Heart left ventricle (tissue), 16 donors: ENCODE measurements at regions not wholly inside any gene's neighbourhood (a gene's known extent, or its start where the extent isn't known, plus 50 kb on each side); places are given as distances from the start of the nearest gene placed in this dataset.

ENCODE experiments used
- ATAC-seq, 4 donors: fragments of 200-7000 bp; cut with Tn5 transposase; one replicate each; pipeline ENCODE4 v1.9.1; 2020 to 2022; ENCODE audit warnings: moderate library complexity in 4 of 4, mild to moderate bottlenecking in 3 of 4, moderate number of reproducible peaks in 1 of 4
- DNase-seq, 5 donors: peaks; one replicate each; pipeline ENCODE4 v3.0.0-alpha.2; 2020
- H3K27ac ChIP-seq, 12 donors: fragments of 200-600 bp; sonication (generic) in 4 of 12; one replicate each; pipeline versions ENCODE4 v1.5.0 to v1.8.0; 2016 to 2022; ENCODE audit warnings: mild to moderate bottlenecking in 2 of 12
- H3K27me3 ChIP-seq, 9 donors: fragments of 200-600 bp; sonication (generic) in 2 of 9; one replicate each; pipeline versions ENCODE4 v1.5.1 to v1.8.0; 2016 to 2022; ENCODE audit warnings: mild to moderate bottlenecking in 3 of 9
- H3K36me3 ChIP-seq, 9 donors: fragments of 200-600 bp; sonication (generic) in 2 of 9; one replicate each; pipeline versions ENCODE4 v1.5.0 to v1.8.0; 2018 to 2022; ENCODE audit warnings: mild to moderate bottlenecking in 2 of 9
- H3K4me1 ChIP-seq, 12 donors: fragments of 200-600 bp; sonication (generic) in 4 of 12; one replicate each; pipeline versions ENCODE4 v1.5.0 to v1.8.0; 2016 to 2022; ENCODE audit warnings: mild to moderate bottlenecking in 3 of 12
- H3K4me3 ChIP-seq, 12 donors: fragments of 200-600 bp; sonication (generic) in 4 of 12; one replicate each; pipeline versions ENCODE4 v1.5.0 to v1.8.0; 2017 to 2022; ENCODE audit warnings: mild to moderate bottlenecking in 9 of 12, moderate library complexity in 4 of 12
- H3K9me3 ChIP-seq, 12 donors: fragments of 200-600 bp; sonication (generic) in 4 of 12; one replicate each; pipeline versions ENCODE4 v1.5.0 to v1.8.0; 2016 to 2022; ENCODE audit warnings: mild to moderate bottlenecking in 1 of 12
- POLR2A ChIP-seq, 2 donors: fragments of 450-650 bp; IDR thresholded peaks; one replicate each; pipeline ENCODE4 v1.6.1; 2017; ENCODE audit warnings: antibody characterized with exemption in 2 of 2, mild to moderate bottlenecking in 2 of 2, moderate library complexity in 2 of 2
- WGBS, 4 donors: extraction: QIAGEN DNeasy Blood & Tissue Kit in 2 of 4; methylation state at CpG; one replicate each; pipeline versions ENCODE4 v1.1.5 to v1.1.7; 2013 to 2018; 5-methylcytosine and 5-hydroxymethylcytosine counted together
- intact Hi-C, 10 donors: fragments of 100-400 bp; cut with DNase I; formaldehyde crosslinking; loops; one replicate each; pipeline versions ENCODE4 v1.11.1 to v1.14.2; 2022
- TF ChIP-seq, protein P1 (sequence below), 12 donors: fragments of 200-600 bp; sonication (generic) in 4 of 12; IDR thresholded peaks; one replicate each; pipeline versions ENCODE4 v1.5.0 to v1.8.0; 2018 to 2022; ENCODE audit warnings: antibody characterized with exemption in 12 of 12, mild to moderate bottlenecking in 5 of 12
- donor health status: ischemic (EF 13 %, LVEDD 7.1; RV severe dilation, severe dysfunction).
- donor health status: healthy with polysubstance abuse.
- donor health status: DM: no; HTN: yes; CAD: no.
- donor health status: DM: no; HTN: no; CAD: no.
- donor health status: ischemic (EF 25% LVEDD 6.9; RV normal size, moderate dysfunction).
- donor health status: ischemic (EF 25% LVEDD 5.7; RV mildly dilated, moderate dysfunction).
- donor health status: healthy.
- donor health status: DM: yes; HTN: yes; CAD: no.
- donor health status: ischemic (EF 35%, LVEDD 5.7; RV mildly dilated, moderate dysfunction).
- donor health status: nonischemic (EF 11% LVEDD 7.7; RV severe dilation, severe dysfunction).
- donor health status: DM: yes; HTN: yes; CAD: no.
- donor health status: PGD.
- donor health status: ischemic (EF 29% LVEDD 5.4; RV normal size, mild dysfunction).
- donor health status: nonischemic (EF 23%, LVEDD 6.1; RV moderate dilation, normal function).

DNA sequence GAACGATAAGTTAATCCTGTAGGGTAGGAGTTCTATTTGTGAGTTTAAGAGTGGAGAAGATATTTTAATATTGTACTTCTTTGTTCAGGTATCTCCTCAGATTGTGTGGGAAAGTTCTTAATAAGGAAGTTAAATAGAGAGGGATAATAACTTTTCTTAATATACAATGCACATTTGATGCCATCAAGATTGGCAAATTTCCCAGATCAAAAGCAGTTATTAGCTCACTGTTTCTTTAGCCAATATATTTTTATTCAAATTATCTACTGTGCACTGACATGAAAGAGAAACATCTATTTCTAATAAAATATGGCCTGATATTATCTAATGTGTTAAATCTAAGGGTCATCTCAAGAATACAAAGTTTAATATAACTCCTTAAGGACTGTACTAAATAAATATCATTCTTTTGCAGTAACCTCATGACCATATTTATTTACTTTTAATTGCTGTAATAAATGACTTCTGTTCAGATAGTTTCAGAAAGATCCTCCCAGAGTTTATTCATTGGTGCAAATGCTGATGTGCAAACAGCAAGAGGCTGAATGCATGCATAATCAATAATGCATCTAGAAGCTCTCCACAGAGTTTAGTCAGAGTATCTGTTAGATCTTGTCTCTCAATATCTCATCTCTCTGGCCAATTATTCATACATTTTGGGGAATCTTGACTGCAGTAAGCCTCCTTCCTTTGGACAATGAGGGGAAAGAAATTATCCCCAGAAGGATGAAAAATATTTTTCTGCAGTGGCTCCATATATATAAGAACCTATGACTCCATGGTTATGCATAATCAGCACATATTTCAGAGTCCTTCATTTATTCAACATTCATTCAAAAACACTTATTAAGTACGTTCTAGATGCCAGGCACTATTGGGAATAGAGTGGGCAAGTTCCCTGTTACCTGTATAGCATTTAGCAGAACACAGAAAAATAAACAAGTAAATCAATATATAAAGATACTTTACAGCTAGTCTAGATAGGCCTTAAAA, 85.3 kb downstream of the SPATA31D1 start:
- intact Hi-C loops: no loop called here

DNA sequence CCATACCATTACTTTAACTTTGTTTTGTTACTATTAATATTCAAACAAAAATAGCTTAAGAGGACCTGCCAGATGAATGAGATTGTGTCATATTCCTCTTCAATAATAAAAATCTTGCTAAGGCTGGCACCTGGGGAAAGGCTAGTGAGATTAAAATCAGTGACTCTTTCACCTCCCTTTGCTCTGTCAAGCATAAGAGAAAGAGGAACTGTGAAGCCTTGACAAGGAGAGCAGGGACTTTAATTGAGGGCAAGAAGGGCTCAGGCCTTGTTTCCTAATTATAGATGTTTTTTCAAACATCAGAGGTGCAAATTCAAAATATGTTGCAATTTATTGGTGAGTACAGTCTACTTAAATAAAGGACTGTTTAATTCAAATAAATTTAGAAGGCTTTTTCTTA, 91.7 kb downstream of the SPATA31D1 start:
- H3K4me1 ChIP-seq: no peaks in the 10 kb centered on the region
- H3K4me3 ChIP-seq: no peak overlapping the region
- TF ChIP-seq, protein P1, sequence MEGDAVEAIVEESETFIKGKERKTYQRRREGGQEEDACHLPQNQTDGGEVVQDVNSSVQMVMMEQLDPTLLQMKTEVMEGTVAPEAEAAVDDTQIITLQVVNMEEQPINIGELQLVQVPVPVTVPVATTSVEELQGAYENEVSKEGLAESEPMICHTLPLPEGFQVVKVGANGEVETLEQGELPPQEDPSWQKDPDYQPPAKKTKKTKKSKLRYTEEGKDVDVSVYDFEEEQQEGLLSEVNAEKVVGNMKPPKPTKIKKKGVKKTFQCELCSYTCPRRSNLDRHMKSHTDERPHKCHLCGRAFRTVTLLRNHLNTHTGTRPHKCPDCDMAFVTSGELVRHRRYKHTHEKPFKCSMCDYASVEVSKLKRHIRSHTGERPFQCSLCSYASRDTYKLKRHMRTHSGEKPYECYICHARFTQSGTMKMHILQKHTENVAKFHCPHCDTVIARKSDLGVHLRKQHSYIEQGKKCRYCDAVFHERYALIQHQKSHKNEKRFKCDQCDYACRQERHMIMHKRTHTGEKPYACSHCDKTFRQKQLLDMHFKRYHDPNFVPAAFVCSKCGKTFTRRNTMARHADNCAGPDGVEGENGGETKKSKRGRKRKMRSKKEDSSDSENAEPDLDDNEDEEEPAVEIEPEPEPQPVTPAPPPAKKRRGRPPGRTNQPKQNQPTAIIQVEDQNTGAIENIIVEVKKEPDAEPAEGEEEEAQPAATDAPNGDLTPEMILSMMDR (IDR thresholded peaks at IDR 0.05): no peak
- TF ChIP-seq POLR2A (IDR thresholded peaks at IDR 0.05): no peak
- H3K27ac ChIP-seq: no peak overlapping the region
- intact Hi-C loops: no loop called here
- peaks cover 0 to 3% (median 0%) of the 10 kb centered on the region in 12 donors for H3K9me3 ChIP-seq
- H3K36me3 ChIP-seq: no peaks in the 10 kb centered on the region
- ATAC-seq (no peak), DNase-seq (no peak)
- H3K27me3 ChIP-seq: no peaks in the 10 kb centered on the region

More for the DNA sequence above, 85.3 kb downstream of the SPATA31D1 start:
- H3K27me3 ChIP-seq: no peaks in the 10 kb centered on the region
- no peaks in the 10 kb centered on the region for H3K9me3 ChIP-seq
- H3K4me3 ChIP-seq: no peak overlapping the region
- TF ChIP-seq, protein P1 (IDR thresholded peaks at IDR 0.05): no peak
- TF ChIP-seq POLR2A (IDR thresholded peaks at IDR 0.05): no peak
- H3K27ac ChIP-seq: no peak overlapping the region
- 78 to 82% (median 79%) methylated on average over 2 of the region's 2 CpGs for WGBS, 4 donors
- ATAC-seq (no peak), DNase-seq (no peak)
- H3K36me3 ChIP-seq: no peaks in the 10 kb centered on the region
- H3K4me1 ChIP-seq: no peaks in the 10 kb centered on the region

DNA sequence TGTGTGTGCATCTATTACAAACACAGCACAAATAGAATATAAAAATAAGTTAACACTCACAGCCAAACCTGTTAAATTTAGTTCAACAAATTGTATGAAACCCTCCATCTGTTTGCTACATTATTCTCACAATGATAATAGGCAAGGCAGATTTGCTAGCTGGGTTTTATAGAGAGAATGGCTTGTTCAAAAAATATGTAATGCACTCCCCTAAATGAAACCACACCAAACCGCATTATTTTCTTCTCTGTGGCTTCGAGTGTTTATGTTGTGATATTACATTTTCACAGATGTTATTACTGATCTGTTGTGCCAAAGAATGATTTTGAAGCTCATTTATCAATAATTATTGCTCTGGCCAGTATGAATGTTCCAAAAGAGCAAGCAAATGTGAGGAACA, 92.9 kb downstream of the SPATA31D1 start:
- no peak for TF ChIP-seq POLR2A (IDR thresholded peaks at IDR 0.05)
- TF ChIP-seq, protein P1 (IDR thresholded peaks at IDR 0.05): no peak
- Histone ChIP-seq H3K9me3 (peaks cover 0 to 3% (median 0%) of the 10 kb centered on the region in 12 donors), H3K4me1 (no peaks in the 10 kb centered on the region), H3K27me3 (no peaks in the 10 kb centered on the region), H3K4me3 (no peak overlapping the region), H3K27ac (no peak overlapping the region), H3K36me3 (no peaks in the 10 kb centered on the region)
- WGBS, 4 donors: 78 to 93% (median 89%) methylated on average over 2 of the region's 2 CpGs
- DNase-seq: no peak
- no peak for ATAC-seq
- intact Hi-C loops: no loop called here

- Histone ChIP-seq H3K4me3 (no peak overlapping the region), H3K27ac (no peak overlapping the region), H3K4me1 (no peaks in the 10 kb centered on the region), H3K9me3 (peaks cover 0 to 3% (median 0%) of the 10 kb centered on the region in 12 donors), H3K27me3 (no peaks in the 10 kb centered on the region), H3K36me3 (no peaks in the 10 kb centered on the region)
- intact Hi-C loops: no loop called here
- TF ChIP-seq, protein P1 (IDR thresholded peaks at IDR 0.05): no peak
- TF ChIP-seq POLR2A (IDR thresholded peaks at IDR 0.05): no peak
- DNase-seq (no peak), ATAC-seq (no peak)
Measured at GRCh38 chr9:82082563-82082962, 94.0 kb downstream of the SPATA31D1 start.
